T47D (cell line): ENCODE measurements at regions not wholly inside any gene's neighbourhood (a gene's known extent, or its start where the extent isn't known, plus 50 kb on each side); places are given as distances from the start of the nearest gene placed in this dataset.

Source experiments
- DNase-seq, 2 experiments: peaks; one replicate each; pipeline versions ENCODE4 v3.0.0 to v3.0.0-alpha.2; 2011 to 2012; ENCODE audit warnings: low read depth in 1 of 2, low spot score in 1 of 2
- JUND ChIP-seq: IDR thresholded peaks from 2 replicates; pipeline ENCODE4 v1.6.1; 2012; ENCODE audit warnings: low read depth
- in situ Hi-C: cut with HindIII; loops from 2 replicates; pipeline ENCODE4 v1.10.0; 2016; ENCODE audit warnings: low sequenced_read_pairs, low pct_unique_long_range_greater_than_20kb

DNA sequence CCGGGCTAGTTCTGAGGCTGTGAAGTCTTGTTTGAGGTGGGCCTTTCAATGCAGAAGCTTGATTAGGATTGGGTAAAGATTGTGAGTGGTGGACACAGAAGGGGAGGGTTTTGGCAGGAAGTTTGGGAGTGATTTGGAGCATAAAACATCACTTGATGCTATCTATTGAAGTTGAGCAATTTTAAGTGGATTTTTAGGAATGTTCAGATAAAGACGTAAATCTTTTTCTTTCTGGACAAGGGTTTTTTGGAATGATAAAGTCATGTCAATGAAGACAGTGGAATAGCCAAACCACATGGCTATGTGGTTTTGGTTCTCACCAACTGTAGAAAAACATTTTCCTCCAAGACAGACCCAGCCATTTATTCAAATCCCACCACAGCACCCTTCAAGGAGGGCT is 111.2 kb upstream of the SNX19 start:
- in situ Hi-C loops = no loop called here
- no peak for DNase-seq
- no peak for TF ChIP-seq JUND

GRCh38 chr11:131033151-131033651 is 116.9 kb upstream of the SNX19 start:
- no peak for TF ChIP-seq JUND
- DNase-seq = peak in 1 of 2 experiments; percentile 34
- in situ Hi-C loops = no loop called here

DNA sequence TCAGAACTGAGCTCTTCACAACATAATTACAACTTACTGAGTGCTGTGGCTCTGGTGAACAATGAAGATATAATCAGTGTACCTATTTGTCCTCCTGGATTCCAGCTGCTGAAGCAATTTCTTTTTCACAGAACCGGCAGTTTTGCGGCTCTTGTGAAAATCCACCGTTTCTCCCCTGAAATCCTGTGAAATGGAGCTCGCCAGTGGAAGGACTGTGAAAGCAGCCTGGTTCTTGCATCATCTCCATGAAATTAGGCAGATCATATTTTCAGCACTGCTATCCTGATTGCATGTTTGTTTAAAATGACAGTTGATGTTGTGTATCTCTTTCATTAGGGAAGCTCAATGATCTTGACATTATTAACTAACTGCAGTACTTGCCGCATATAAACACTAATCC is 120.2 kb upstream of the SNX19 start:
- in situ Hi-C loops = no loop called here
- TF ChIP-seq JUND = no peak
- DNase-seq = no peak

- DNase-seq = no peak
- TF ChIP-seq JUND = no peak
- in situ Hi-C loops = no loop called here
These were observed 121.6 kb upstream of the SNX19 start for GRCh38 chr11:131037873-131038272.

DNA sequence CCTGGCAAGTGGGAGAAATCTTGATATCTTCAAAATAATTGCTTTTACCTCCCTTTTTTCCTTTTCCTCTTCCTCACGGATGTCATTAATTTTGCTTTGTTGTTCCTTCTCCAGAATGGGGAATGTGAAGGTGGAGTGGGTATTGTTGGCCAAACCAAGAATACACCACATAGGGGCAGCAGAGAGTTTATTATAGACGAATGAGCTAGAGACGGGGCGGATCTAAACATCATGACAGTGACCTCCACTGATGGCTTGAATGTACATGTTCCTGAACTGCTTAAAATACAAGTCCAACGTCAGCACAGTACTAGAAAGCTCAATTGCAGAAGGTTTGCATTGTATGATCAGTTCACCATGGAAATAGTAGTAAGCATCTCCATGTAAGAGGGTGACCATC is 122.3 kb upstream of the SNX19 start:
- DNase-seq = peak in 1 of 2 experiments; percentile 62
- in situ Hi-C loops = no loop called here
- TF ChIP-seq JUND = no peak

DNA sequence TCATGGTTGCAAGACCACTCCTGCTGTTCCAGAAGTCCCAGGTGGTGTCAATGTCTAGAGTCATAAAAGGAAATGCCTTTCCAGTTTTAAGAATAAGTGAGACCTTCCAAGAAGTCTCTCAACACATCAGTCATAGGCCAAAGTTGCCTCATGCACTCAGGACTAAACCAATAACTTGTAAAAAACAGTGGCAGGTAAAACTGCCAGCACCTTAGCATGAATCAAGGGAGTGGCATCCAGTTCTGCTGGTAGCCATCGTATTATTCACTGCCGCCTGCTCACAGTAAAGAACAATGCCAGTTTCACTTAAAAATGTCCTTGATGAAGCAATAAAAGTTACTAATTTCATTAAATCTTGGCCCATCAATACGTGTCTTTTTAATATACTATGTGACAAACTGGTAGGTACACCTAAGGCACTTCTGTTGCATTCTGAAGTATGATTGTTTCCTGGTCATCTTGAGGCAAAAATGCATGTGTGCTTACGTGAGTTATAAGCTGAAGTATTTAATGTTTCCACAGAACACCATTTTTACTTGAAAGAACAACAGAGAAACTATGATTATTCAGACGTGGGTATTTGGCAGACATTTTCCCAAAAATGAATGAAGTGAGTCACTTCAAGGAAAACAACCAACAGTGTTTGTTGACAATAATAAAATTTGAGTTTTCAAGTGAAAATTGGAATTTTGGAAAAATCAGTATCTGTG is 125.2 kb upstream of the SNX19 start:
- in situ Hi-C loops = no loop called here
- DNase-seq = no peak
- no peak for TF ChIP-seq JUND

DNA sequence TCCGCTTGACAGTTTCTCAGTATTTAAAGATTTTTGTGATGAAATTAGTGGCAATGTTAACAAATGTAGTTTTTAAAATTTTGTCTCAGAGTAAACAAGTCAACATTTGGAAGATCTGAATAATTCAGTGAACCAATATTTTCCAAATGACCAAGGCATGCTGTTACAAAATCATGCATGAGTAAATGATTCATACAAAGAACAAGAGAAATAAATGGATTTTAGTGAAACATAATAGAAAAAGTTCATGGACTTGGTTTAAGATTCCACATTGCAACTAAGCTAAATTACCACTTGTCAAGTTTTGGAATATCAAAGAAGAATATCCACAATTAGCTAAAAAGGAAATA is 125.7 kb upstream of the SNX19 start:
- in situ Hi-C loops = no loop called here
- no peak for TF ChIP-seq JUND
- DNase-seq = no peak

DNA sequence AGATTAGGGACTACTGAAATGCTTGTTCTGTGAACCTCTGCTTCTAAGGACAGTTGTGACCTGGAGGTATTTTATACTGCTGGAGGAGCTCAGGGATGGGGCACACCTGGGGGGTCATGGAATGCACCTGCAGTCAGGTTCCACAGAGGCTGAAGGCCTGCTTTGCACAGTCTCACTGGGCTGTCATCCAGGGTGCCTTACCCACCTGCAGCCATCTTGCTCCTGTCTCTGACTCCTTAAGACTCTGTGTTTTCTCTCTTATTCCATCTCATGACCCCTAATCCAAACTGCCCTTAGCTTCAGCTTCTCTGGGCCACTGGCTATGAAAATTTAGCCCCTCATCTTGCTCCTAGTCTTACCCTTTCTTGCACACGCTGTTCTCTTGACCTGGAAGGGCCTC is 127.0 kb upstream of the SNX19 start:
- in situ Hi-C loops = no loop called here
- no peak for DNase-seq

GRCh38 chr11:131044851-131045250 is 128.6 kb upstream of the SNX19 start:
- peak in 1 of 2 experiments; percentile 57 for DNase-seq
- TF ChIP-seq JUND = no peak
- in situ Hi-C loops = no loop called here

More for the DNA sequence above, 127.0 kb upstream of the SNX19 start:
- TF ChIP-seq JUND = no peak

DNA sequence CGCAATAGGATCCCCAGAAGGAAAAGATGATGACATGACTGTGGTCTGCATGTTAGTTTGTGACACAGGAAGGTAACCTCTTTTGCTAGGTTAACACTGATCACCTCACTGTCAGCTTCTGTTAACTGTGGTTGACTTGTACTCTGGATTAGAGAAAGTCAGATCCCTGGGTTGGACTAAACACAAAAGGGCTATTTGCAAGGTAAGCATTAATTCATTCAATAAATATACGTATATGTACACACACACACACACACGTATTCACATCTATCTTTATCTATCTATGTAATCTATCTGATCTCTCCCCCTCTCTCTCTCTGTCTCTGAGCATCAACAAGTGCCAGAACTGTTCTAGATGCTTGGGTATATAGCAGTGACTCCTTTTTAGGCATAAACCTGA is 136.1 kb upstream of the SNX19 start:
- no peak for TF ChIP-seq JUND
- no peak for DNase-seq
- in situ Hi-C loops = no loop called here

GRCh38 chr11:131056036-131056435 is 139.8 kb upstream of the SNX19 start:
- in situ Hi-C loops = no loop called here
- no peak for DNase-seq
- no peak for TF ChIP-seq JUND

GRCh38 chr11:131063638-131064037 is 147.4 kb upstream of the SNX19 start:
- TF ChIP-seq JUND = no peak
- no peak for DNase-seq
- in situ Hi-C loops = no loop called here

GRCh38 chr11:131064373-131064991 is 148.2 kb upstream of the SNX19 start:
- DNase-seq = peak; percentile 77 to 86
- in situ Hi-C loops = no loop called here
- TF ChIP-seq JUND = no peak
